HG02938 (cell line): ENCODE measurements at regions not wholly inside any gene's neighbourhood (a gene's known extent, or its start where the extent isn't known, plus 50 kb on each side); places are given as distances from the start of the nearest gene placed in this dataset.
"Not testable (repeated sequence)": the region's sequence is repeated elsewhere in the genome, so short reads cannot be mapped to it uniquely, and the experiment has no call there.

Source experiments
- ATAC-seq: cut with Tn5 transposase; IDR thresholded peaks from one replicate; pipeline ENCODE4 v1.9.1; 2021; ENCODE audit warnings: mild to moderate bottlenecking, moderate library complexity; ENCODE audit not compliant: unreplicated experiment

DNA sequence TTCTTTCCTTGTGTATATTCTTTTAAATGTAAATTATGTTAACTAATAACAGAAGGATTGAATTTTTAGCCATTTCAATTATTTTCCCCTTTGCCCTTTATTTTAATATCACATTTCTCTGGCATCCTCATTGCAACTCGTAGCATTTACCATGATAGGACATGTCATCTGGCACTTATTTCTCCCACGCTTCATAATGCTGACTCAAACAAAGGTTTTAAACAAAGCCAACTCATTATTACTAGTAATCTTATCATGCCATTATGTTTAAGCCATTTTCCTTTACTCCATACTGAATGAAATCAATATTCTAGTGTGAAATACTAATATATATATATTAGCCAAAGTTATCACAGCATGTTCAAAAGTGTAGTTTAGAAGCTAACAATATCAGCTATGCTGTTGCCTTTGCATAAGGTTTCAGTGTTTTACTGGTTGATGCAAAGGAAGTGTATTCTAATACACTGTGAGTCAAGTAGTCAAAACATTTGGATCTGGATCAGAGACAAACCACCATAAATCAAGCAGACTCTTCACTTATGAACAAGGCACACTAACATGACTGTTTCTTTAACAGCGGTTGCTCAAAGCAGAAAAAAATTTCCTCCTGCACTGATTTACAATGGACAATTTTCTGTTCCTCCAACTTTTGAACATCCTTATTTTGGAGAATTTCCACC lies 281.6 kb downstream of the SLC7A11 start:
- no peak for ATAC-seq

DNA sequence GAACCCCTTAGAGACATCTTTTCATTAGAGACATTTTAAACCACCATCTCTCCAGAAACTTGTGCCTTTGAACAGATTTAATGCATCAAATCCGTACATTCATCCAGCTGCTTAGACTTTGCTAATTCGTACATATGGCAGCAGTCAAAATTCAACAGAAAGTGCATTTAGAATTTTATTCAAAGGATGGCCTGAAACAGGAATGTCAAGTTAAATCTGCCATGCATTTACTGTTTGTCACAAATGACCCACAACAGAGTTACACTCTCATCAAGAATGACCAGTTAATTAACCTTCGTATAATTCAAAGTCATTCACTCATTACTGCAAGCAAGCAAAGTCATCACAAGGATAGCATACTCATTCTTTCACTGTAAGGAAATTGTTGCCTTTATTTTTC lies 284.3 kb downstream of the SLC7A11 start:
- no peak for ATAC-seq

GRCh38 chr4:137956256-137956655 lies 285.9 kb downstream of the SLC7A11 start:
- ATAC-seq, result no peak

DNA sequence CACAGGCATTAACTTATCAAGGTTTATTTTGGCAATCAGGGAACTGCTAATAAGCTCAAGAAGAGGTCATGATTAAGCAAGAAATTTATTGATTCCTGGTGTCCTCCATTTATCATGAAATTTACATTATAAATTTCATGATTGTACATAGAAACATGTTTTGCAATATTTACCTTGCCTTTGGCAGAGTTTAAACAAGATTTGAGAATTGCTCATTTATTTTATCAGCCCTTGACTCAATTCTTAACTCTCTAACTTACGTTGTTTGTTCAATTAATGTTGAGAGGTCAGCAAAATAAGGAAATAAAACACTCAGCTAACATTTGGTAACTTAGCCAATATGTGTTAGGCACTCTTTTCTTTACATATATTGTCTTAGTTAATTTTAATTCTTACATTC lies 286.6 kb downstream of the SLC7A11 start:
- no peak for ATAC-seq

- ATAC-seq, result no peak
Measured at GRCh38 chr4:137952116-137952515, 290.0 kb downstream of the SLC7A11 start.

DNA sequence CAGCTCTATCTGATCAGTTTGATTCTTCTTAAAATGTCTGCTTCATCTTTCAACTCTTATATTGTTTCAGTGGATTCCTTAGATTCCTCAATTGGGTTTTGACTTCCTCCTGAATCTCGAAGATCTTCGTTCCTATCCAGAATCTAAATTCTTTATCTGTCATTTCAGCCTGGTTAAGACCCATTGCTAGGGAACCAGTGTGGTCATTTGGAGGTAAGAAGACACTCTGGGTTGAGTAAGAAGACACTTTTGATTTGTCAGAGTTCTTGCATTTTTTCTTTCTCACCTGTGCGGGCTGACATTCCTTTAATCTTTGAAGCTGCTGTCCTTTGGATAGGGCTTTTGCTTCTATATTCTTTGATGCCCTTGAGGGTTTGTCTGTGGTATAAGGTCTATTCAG lies 291.9 kb downstream of the SLC7A11 start:
- ATAC-seq, result no peak

GRCh38 chr4:137949746-137950145 lies 292.4 kb downstream of the SLC7A11 start:
- no peak for ATAC-seq

DNA sequence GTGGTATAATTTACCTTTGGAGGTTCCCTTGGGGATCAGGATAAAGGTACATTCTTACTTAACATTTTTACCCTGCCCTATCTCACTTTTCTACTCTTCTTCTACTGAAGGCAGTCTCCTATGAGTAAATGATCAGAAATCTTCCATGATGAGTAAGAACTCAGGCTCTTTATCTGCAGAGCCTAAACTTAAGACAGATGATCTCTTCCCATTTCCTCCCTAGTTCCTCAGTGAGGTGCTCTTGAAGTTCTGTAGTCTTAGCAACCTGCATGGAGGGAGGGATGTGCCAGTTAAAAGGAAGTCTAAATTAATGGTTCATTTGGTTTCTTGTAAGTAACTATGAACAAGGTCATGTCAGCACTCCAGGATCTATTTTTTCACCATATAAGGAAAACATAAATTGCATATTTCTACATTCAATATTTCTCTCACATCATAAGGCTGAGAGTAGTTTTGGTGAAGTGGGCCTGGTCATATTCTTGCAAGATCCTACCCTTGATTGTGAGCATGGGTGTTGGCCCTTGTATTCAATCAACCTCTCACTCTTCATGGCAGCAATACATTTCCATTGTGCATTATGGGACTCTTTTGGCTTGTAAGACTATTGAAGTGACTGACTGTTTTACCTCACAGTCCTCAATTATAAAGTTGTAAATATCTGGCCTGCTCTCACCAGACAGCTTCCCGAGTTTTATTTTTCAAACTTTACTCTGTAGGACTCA lies 295.5 kb downstream of the SLC7A11 start:
- no peak for ATAC-seq

DNA sequence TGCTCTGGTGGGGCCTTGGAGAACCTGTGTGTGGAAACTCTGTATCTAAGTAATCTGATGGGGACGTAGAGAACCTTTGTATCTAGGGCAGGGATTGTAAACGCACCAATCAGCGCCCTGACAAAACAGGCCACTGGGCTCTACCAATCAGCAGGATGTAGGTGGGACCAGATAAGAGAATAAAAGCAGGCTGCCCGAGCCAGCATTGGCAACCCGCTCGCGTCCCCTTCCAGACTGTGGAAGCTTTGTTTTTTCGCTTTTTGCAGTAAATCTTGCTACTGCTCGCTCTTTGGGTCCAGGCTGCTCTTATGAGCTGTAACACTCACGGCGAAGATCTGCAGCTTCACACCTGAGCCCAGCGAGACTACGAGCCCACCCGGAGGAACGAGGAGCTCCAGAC lies 299.3 kb downstream of the SLC7A11 start:
- ATAC-seq, result not testable (repeated sequence)

- not testable (repeated sequence) for ATAC-seq
Measured at GRCh38 chr4:137942015-137942515, 300.1 kb downstream of the SLC7A11 start.

DNA sequence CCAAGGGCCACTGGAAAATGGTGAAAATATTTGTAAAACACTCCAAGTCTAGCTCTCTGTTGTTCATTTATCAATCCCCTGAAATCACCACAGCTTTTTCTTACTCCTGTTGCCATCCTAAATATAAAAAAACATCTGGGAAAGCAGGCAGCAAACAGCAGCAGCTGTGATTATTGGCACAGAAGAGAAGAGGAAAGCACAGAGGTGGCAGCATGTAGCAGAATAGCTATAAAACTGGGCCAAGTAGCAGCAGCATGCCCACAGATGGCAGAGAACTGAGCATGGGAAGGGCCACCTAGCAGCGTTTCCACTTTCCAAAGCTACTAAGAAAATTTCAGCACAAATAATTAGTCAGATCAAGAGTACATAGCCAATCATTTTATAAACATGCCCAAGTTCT lies 307.2 kb downstream of the SLC7A11 start:
- ATAC-seq, result no peak

GRCh38 chr4:137934046-137934445 lies 308.1 kb downstream of the SLC7A11 start:
- no peak for ATAC-seq

- ATAC-seq, result no peak
Measured at GRCh38 chr4:137927972-137928371, 314.2 kb downstream of the SLC7A11 start.

GRCh38 chr4:137923494-137923893 lies 318.7 kb downstream of the SLC7A11 start:
- ATAC-seq, result peak; percentile 77

- ATAC-seq, result no peak
Measured at GRCh38 chr4:137922721-137923120, 319.4 kb downstream of the SLC7A11 start.

GRCh38 chr4:137909529-137910309 lies 332.4 kb downstream of the SLC7A11 start:
- ATAC-seq, result no peak

DNA sequence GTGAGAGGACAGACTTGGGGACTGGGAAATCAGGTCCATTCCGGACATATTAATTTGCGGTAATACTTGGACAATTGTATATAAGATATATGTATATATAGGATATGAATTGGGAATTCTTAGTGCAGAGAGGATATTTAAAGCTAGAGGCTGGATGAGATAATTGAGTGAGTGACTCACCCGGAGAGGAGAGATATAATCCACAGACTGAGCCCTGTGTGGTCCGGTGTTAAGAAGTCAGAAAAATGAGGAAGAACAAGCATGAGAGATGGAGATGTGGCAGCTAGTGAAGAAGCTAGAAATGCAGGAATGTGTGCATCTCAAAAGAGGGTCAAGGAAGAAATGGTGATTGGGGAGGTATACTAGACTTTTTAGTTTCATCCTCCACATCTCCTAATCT lies 336.2 kb downstream of the SLC7A11 start:
- ATAC-seq, result no peak

- ATAC-seq, result no peak
Measured at GRCh38 chr4:137901114-137901513, 341.0 kb downstream of the SLC7A11 start.

- ATAC-seq, result no peak
Measured at GRCh38 chr4:137896221-137896737, 345.9 kb downstream of the SLC7A11 start.

GRCh38 chr4:137895515-137895914 lies 346.6 kb downstream of the SLC7A11 start:
- ATAC-seq, result not testable (repeated sequence)

- ATAC-seq, result no peak
Measured at GRCh38 chr4:137892134-137892533, 350.0 kb downstream of the SLC7A11 start.
